KMS-11 (cell line): ENCODE measurements at regions not wholly inside any gene's neighbourhood (a gene's known extent, or its start where the extent isn't known, plus 50 kb on each side); places are given as distances from the start of the nearest gene placed in this dataset.

Experiments
- H2AFZ ChIP-seq: fragments of 200-600 bp; sonication (generic); 2 replicates; pipeline ENCODE4 v1.6.1; 2016; ENCODE audit warnings: antibody characterized with exemption, mixed run types, low read depth
- H3K27ac ChIP-seq: fragments of 200-600 bp; sonication (generic); 2 replicates; pipeline ENCODE4 v1.6.1; 2016; ENCODE audit warnings: mild to moderate bottlenecking, mixed run types
- H3K27me3 ChIP-seq: fragments of 200-600 bp; sonication (generic); 2 replicates; pipeline ENCODE4 v1.6.1; 2017; ENCODE audit warnings: mild to moderate bottlenecking, low read depth, mixed run types, moderate library complexity; ENCODE audit not compliant: insufficient read depth
- H3K36me3 ChIP-seq: fragments of 200-600 bp; sonication (generic); 2 replicates; pipeline ENCODE4 v1.6.1; 2017; ENCODE audit warnings: mild to moderate bottlenecking, mixed run types; ENCODE audit not compliant: insufficient read depth
- H3K4me1 ChIP-seq: fragments of 200-600 bp; sonication (generic); 2 replicates; pipeline ENCODE4 v1.6.1; 2016; ENCODE audit warnings: mild to moderate bottlenecking, low read depth, mixed run types; ENCODE audit not compliant: poor library complexity, severe bottlenecking
- H3K4me2 ChIP-seq: fragments of 200-600 bp; sonication (generic); 2 replicates; pipeline ENCODE4 v1.7.0; 2016; ENCODE audit warnings: mild to moderate bottlenecking, mixed run types
- H3K4me3 ChIP-seq: fragments of 200-600 bp; sonication (generic); IDR thresholded peaks from 2 replicates; pipeline ENCODE4 v1.6.1; 2017; ENCODE audit warnings: low read depth, low read length, mixed read lengths; ENCODE audit not compliant: insufficient read depth
- H3K79me2 ChIP-seq: fragments of 200-600 bp; sonication (generic); 2 replicates; pipeline ENCODE4 v1.6.1; 2016; ENCODE audit warnings: low read depth, mixed run types; ENCODE audit not compliant: insufficient read depth
- H3K9ac ChIP-seq: fragments of 200-600 bp; sonication (generic); 2 replicates; pipeline ENCODE4 v1.6.1; 2016; ENCODE audit warnings: mild to moderate bottlenecking, mixed run types
- H4K20me1 ChIP-seq: fragments of 200-600 bp; sonication (generic); 2 replicates; pipeline ENCODE4 v1.6.1; 2016; ENCODE audit warnings: mild to moderate bottlenecking, mixed run types; ENCODE audit not compliant: insufficient read depth
- TF ChIP-seq, protein P1 (sequence below): fragments of 200-600 bp; sonication (generic); conservative IDR thresholded peaks from 2 replicates; pipeline ENCODE4 v1.6.1; 2017; ENCODE audit warnings: low read depth, mild to moderate bottlenecking, antibody characterized with exemption, low read length, moderate library complexity, mixed read lengths

- no peaks in the 10 kb centered on the region for H3K4me1 ChIP-seq
- H4K20me1 ChIP-seq = no peaks in the 10 kb centered on the region
- H3K27ac ChIP-seq = no peak overlapping the region
- H3K9ac ChIP-seq = no peak overlapping the region
- no peaks in the 10 kb centered on the region for H3K36me3 ChIP-seq
- no peaks in the 10 kb centered on the region for H3K79me2 ChIP-seq
- TF ChIP-seq, protein P1, sequence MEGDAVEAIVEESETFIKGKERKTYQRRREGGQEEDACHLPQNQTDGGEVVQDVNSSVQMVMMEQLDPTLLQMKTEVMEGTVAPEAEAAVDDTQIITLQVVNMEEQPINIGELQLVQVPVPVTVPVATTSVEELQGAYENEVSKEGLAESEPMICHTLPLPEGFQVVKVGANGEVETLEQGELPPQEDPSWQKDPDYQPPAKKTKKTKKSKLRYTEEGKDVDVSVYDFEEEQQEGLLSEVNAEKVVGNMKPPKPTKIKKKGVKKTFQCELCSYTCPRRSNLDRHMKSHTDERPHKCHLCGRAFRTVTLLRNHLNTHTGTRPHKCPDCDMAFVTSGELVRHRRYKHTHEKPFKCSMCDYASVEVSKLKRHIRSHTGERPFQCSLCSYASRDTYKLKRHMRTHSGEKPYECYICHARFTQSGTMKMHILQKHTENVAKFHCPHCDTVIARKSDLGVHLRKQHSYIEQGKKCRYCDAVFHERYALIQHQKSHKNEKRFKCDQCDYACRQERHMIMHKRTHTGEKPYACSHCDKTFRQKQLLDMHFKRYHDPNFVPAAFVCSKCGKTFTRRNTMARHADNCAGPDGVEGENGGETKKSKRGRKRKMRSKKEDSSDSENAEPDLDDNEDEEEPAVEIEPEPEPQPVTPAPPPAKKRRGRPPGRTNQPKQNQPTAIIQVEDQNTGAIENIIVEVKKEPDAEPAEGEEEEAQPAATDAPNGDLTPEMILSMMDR = no peak
- no peak overlapping the region for H3K4me3 ChIP-seq
- no peak overlapping the region for H3K4me2 ChIP-seq
- no peaks in the 10 kb centered on the region for H3K27me3 ChIP-seq
- no peak overlapping the region for H2AFZ ChIP-seq
These were observed 418.3 kb downstream of the MED13L start for GRCh38 chr12:115859231-115859630.

- H4K20me1 ChIP-seq = no peaks in the 10 kb centered on the region
- H3K27ac ChIP-seq = no peak overlapping the region
These were observed 419.6 kb downstream of the MED13L start for GRCh38 chr12:115857923-115858322.

DNA sequence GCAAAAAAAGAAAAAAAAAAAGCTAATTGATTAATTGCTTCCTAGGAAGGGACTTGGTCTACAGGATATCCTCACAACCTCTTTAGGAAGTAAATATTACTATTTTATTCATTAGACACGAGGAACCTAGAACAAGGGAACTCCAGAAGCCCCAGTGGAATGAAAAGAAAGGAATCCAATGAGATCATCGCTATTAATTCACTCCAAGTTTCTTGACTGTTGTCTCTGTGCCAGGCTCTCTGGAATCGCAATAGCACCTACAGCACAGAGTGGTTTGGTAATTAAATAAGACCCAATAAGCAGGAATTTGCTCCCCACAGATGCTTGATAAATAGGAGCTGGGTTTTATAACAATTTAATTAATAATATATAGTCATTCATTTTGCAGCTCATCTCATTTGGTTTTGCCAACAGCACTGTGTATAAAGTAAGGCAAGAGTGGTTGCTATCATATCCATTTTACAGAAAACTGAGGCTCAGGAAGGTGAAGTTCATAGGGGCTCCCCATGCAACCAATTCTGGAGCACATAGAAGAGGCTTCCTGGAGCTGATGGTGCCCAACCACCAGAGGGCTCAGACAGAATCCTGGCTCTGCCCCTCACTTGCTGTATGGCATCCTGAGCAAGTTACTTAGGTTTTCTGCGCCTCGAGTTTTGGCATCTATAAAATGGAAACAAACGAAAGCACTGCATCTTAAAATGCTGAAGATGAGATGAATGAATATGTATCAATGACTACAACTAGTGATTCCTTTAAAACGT is 420.2 kb downstream of the MED13L start:
- no peaks in the 10 kb centered on the region for H3K79me2 ChIP-seq
- no peak overlapping the region for H3K4me2 ChIP-seq
- no peak overlapping the region for H3K9ac ChIP-seq
- H2AFZ ChIP-seq = no peak overlapping the region
- no peak overlapping the region for H3K4me3 ChIP-seq
- H4K20me1 ChIP-seq = no peaks in the 10 kb centered on the region
- no peaks in the 10 kb centered on the region for H3K27me3 ChIP-seq
- H3K27ac ChIP-seq = no peak overlapping the region
- H3K36me3 ChIP-seq = no peaks in the 10 kb centered on the region
- TF ChIP-seq, protein P1 = no peak
- H3K4me1 ChIP-seq = no peaks in the 10 kb centered on the region

More at GRCh38 chr12:115857923-115858322, 419.6 kb downstream of the MED13L start:
- Histone ChIP-seq H3K9ac (no peak overlapping the region), H3K4me2 (no peak overlapping the region), H3K4me1 (no peaks in the 10 kb centered on the region), H2AFZ (no peak overlapping the region), H3K36me3 (no peaks in the 10 kb centered on the region), H3K4me3 (no peak overlapping the region), H3K27me3 (no peaks in the 10 kb centered on the region), H3K79me2 (no peaks in the 10 kb centered on the region)
- TF ChIP-seq, protein P1 = no peak

- TF ChIP-seq, protein P1 = no peak
- Histone ChIP-seq H3K27me3 (no peaks in the 10 kb centered on the region), H3K4me2 (no peak overlapping the region), H3K79me2 (no peaks in the 10 kb centered on the region), H3K27ac (no peak overlapping the region), H2AFZ (no peak overlapping the region), H4K20me1 (no peaks in the 10 kb centered on the region), H3K4me1 (no peaks in the 10 kb centered on the region), H3K4me3 (no peak overlapping the region), H3K36me3 (no peaks in the 10 kb centered on the region), H3K9ac (no peak overlapping the region)
These were observed 425.4 kb downstream of the MED13L start for GRCh38 chr12:115852054-115852453.
